Endothelial cell (in vitro differentiated cells): ENCODE measurements at regions not wholly inside any gene's neighbourhood (a gene's known extent, or its start where the extent isn't known, plus 50 kb on each side); places are given as distances from the start of the nearest gene placed in this dataset.

Source experiments
- DNase-seq: peaks from one replicate; pipeline ENCODE4 v3.0.0; 2021; ENCODE audit warnings: low spot score
- H3K27ac Mint-ChIP-seq: one replicate; pipeline ENCODE4 v1.8.0; 2021; ENCODE audit warnings: mixed read lengths, inconsistent platforms; ENCODE audit not compliant: unreplicated experiment
- H3K27me3 Mint-ChIP-seq: one replicate; pipeline ENCODE4 v1.8.0; 2021; ENCODE audit warnings: mild to moderate bottlenecking, moderate library complexity, mixed read lengths, inconsistent platforms; ENCODE audit not compliant: unreplicated experiment
- H3K36me3 Mint-ChIP-seq: one replicate; pipeline ENCODE4 v1.8.0; 2021; ENCODE audit warnings: mild to moderate bottlenecking, low read depth, mixed read lengths, inconsistent platforms; ENCODE audit not compliant: unreplicated experiment
- H3K4me1 Mint-ChIP-seq: one replicate; pipeline ENCODE4 v1.8.0; 2021; ENCODE audit warnings: mild to moderate bottlenecking, mixed read lengths, inconsistent platforms; ENCODE audit not compliant: unreplicated experiment
- H3K4me3 Mint-ChIP-seq: one replicate; pipeline ENCODE4 v1.8.0; 2021; ENCODE audit warnings: mild to moderate bottlenecking, mixed read lengths, inconsistent platforms; ENCODE audit not compliant: unreplicated experiment
- H3K9me3 Mint-ChIP-seq: one replicate; pipeline ENCODE4 v1.8.0; 2021; ENCODE audit warnings: mixed read lengths, inconsistent platforms; ENCODE audit not compliant: unreplicated experiment
- CTCF ChIP-seq: fragments of 200-600 bp; sonication (generic); IDR thresholded peaks from one replicate; pipeline ENCODE4 v1.5.0; 2021; ENCODE audit warnings: antibody characterized with exemption; ENCODE audit not compliant: unreplicated experiment

- no peak for TF ChIP-seq CTCF
- no peaks in the 10 kb centered on the region for H3K4me1 Mint-ChIP-seq
- no peak for DNase-seq
- H3K36me3 Mint-ChIP-seq = no peaks in the 10 kb centered on the region
- H3K4me3 Mint-ChIP-seq = no peak overlapping the region
- H3K27me3 Mint-ChIP-seq = peaks cover 11% of the 10 kb centered on the region
- no peak overlapping the region for H3K27ac Mint-ChIP-seq
- H3K9me3 Mint-ChIP-seq = no peaks in the 10 kb centered on the region
Measured at GRCh38 chr22:48889887-48890692, 937.6 kb downstream of the BRD1 start.

- TF ChIP-seq CTCF = no peak
- peaks cover 12% of the 10 kb centered on the region for H3K27me3 Mint-ChIP-seq
- no peak overlapping the region for H3K27ac Mint-ChIP-seq
- H3K9me3 Mint-ChIP-seq = no peaks in the 10 kb centered on the region
- no peak for DNase-seq
- no peak overlapping the region for H3K4me3 Mint-ChIP-seq
- no peaks in the 10 kb centered on the region for H3K36me3 Mint-ChIP-seq
- H3K4me1 Mint-ChIP-seq = no peaks in the 10 kb centered on the region
Measured at GRCh38 chr22:48889209-48889830, 938.4 kb downstream of the BRD1 start.

GRCh38 chr22:48888466-48889208, 939.0 kb downstream of the BRD1 start:
- Mint-ChIP-seq H3K36me3 (no peaks in the 10 kb centered on the region), H3K4me3 (no peak overlapping the region), H3K9me3 (no peaks in the 10 kb centered on the region), H3K4me1 (no peaks in the 10 kb centered on the region), H3K27ac (no peak overlapping the region), H3K27me3 (peaks cover 12% of the 10 kb centered on the region)
- DNase-seq = no peak
- no peak for TF ChIP-seq CTCF

GRCh38 chr22:48887394-48888332, 940.0 kb downstream of the BRD1 start:
- Mint-ChIP-seq H3K27me3 (peaks cover 11% of the 10 kb centered on the region), H3K27ac (no peak overlapping the region), H3K4me3 (no peak overlapping the region), H3K9me3 (no peaks in the 10 kb centered on the region), H3K4me1 (no peaks in the 10 kb centered on the region), H3K36me3 (no peaks in the 10 kb centered on the region)
- no peak for DNase-seq
- TF ChIP-seq CTCF = no peak
